WTC11 (cell line): ENCODE measurements at regions not wholly inside any gene's neighbourhood (a gene's known extent, or its start where the extent isn't known, plus 50 kb on each side); places are given as distances from the start of the nearest gene placed in this dataset.

Experiments used
- ATAC-seq: fragments of 200-7000 bp; cut with Tn5 transposase; 2 replicates; pipeline ENCODE4 v1.10.0; 2021; ENCODE audit warnings: mild to moderate bottlenecking, moderate library complexity
- CTCF ChIA-PET: fragments of 300-600 bp; sonication (Branson Sonifier 250); formaldehyde crosslinking; loops from one replicate; lab custom pipeline; 2021; ENCODE audit warnings: antibody characterized with exemption; lab: Charles Lee
- POLR2A ChIA-PET: fragments of 350-600 bp; sonication (Branson Sonifier 250); formaldehyde crosslinking; loops from one replicate; lab custom pipeline; 2021; ENCODE audit warnings: antibody characterized with exemption; lab: Charles Lee
- DNase-seq: peaks from one replicate; pipeline ENCODE4 v3.0.0; 2021; ENCODE audit warnings: low spot score
- H3K27ac Mint-ChIP-seq: 2 replicates; pipeline ENCODE4 v1.8.0; 2021; ENCODE audit warnings: mixed read lengths
- H3K27me3 Mint-ChIP-seq: 2 replicates; pipeline ENCODE4 v1.8.0; 2021; ENCODE audit warnings: low read depth, mild to moderate bottlenecking, moderate library complexity, mixed read lengths
- H3K36me3 Mint-ChIP-seq: 2 replicates; pipeline ENCODE4 v1.8.0; 2021; ENCODE audit warnings: mixed read lengths
- H3K4me1 Mint-ChIP-seq: 2 replicates; pipeline ENCODE4 v1.8.0; 2022; ENCODE audit warnings: mixed read lengths
- H3K4me3 Mint-ChIP-seq: 2 replicates; pipeline ENCODE4 v1.8.0; 2021; ENCODE audit warnings: mild to moderate bottlenecking, moderate library complexity, mixed read lengths
- H3K9me3 Mint-ChIP-seq: 2 replicates; pipeline ENCODE4 v1.8.0; 2021; ENCODE audit warnings: mixed read lengths
- AFF4 ChIP-seq: sonication (generic); formaldehyde crosslinking; IDR thresholded peaks from 2 replicates; pipeline ENCODE4 v1.8.1; 2023; ENCODE audit warnings: mild to moderate bottlenecking, missing genetic modification reagents, borderline replicate concordance
- AR ChIP-seq: fragments of 250-450 bp; sonication (Bioruptor Pico); IDR thresholded peaks from 2 replicates; pipeline ENCODE4 v1.9.0; 2021; ENCODE audit warnings: mild to moderate bottlenecking
- CDX4 ChIP-seq: fragments of 250-450 bp; sonication (Bioruptor Pico); IDR thresholded peaks from 2 replicates; pipeline ENCODE4 v1.9.0; 2021; ENCODE audit warnings: moderate library complexity, mild to moderate bottlenecking, inconsistent platforms, borderline replicate concordance
- ELF4 ChIP-seq: sonication (generic); formaldehyde crosslinking; IDR thresholded peaks from 2 replicates; pipeline ENCODE4 v1.8.1; 2022; ENCODE audit warnings: low read depth, mild to moderate bottlenecking, moderate library complexity, missing genetic modification reagents
- ERG ChIP-seq: fragments of 250-450 bp; sonication (Bioruptor Pico); IDR thresholded peaks from 2 replicates; pipeline ENCODE4 v1.8.0; 2021; ENCODE audit warnings: mild to moderate bottlenecking
- FOXJ3 ChIP-seq: sonication (generic); formaldehyde crosslinking; IDR thresholded peaks from 2 replicates; pipeline ENCODE4 v1.9.0; 2021; ENCODE audit warnings: missing genetic modification reagents, mild to moderate bottlenecking, borderline replicate concordance
- HMGXB4 ChIP-seq: sonication (generic); formaldehyde crosslinking; IDR thresholded peaks from 2 replicates; pipeline ENCODE4 v1.8.1; 2023; ENCODE audit warnings: mild to moderate bottlenecking, moderate library complexity, missing genetic modification reagents
- IRF2 ChIP-seq: sonication (generic); formaldehyde crosslinking; IDR thresholded peaks from 2 replicates; pipeline ENCODE4 v1.8.0; 2022; ENCODE audit warnings: low read depth, missing genetic modification reagents, borderline replicate concordance
- NR2C2 ChIP-seq: sonication (generic); formaldehyde crosslinking; IDR thresholded peaks from 2 replicates; pipeline ENCODE4 v1.8.0; 2022; ENCODE audit warnings: mild to moderate bottlenecking, missing genetic modification reagents
- NR3C1 ChIP-seq: sonication (generic); formaldehyde crosslinking; conservative IDR thresholded peaks from 2 replicates; pipeline ENCODE4 v1.8.1; 2023; ENCODE audit warnings: low read depth, mild to moderate bottlenecking, missing genetic modification reagents
- RELA ChIP-seq: sonication (generic); formaldehyde crosslinking; IDR thresholded peaks from 2 replicates; pipeline ENCODE4 v1.8.1; 2022; ENCODE audit warnings: missing genetic modification reagents, mild to moderate bottlenecking, borderline replicate concordance
- RORB ChIP-seq: fragments of 250-450 bp; sonication (Bioruptor Pico); IDR thresholded peaks from 2 replicates; pipeline ENCODE4 v1.9.0; 2021; ENCODE audit warnings: mild to moderate bottlenecking
- TP53 ChIP-seq: sonication (generic); formaldehyde crosslinking; IDR thresholded peaks from 2 replicates; pipeline ENCODE4 v1.8.1; 2023; ENCODE audit warnings: mild to moderate bottlenecking, missing genetic modification reagents
- ZMAT4 ChIP-seq: fragments of 250-450 bp; sonication (Bioruptor Pico); IDR thresholded peaks from 2 replicates; pipeline ENCODE4 v1.9.0; 2021; ENCODE audit warnings: mild to moderate bottlenecking
- ZNF121 ChIP-seq: sonication (generic); formaldehyde crosslinking; IDR thresholded peaks from 2 replicates; pipeline ENCODE4 v1.8.0; 2023; ENCODE audit warnings: missing genetic modification reagents
- ZNF138 ChIP-seq: sonication (generic); formaldehyde crosslinking; conservative IDR thresholded peaks from 2 replicates; pipeline ENCODE4 v1.8.1; 2022; ENCODE audit warnings: mild to moderate bottlenecking, moderate library complexity, missing genetic modification reagents
- ZNF232 ChIP-seq: sonication (generic); formaldehyde crosslinking; IDR thresholded peaks from 2 replicates; pipeline ENCODE4 v1.8.0; 2022; ENCODE audit warnings: mild to moderate bottlenecking, missing genetic modification reagents
- ZNF532 ChIP-seq: fragments of 250-450 bp; sonication (Bioruptor Pico); IDR thresholded peaks from 2 replicates; pipeline ENCODE4 v1.9.0; 2021; ENCODE audit warnings: mild to moderate bottlenecking, borderline replicate concordance
- ZNF671 ChIP-seq: fragments of 250-450 bp; sonication (Bioruptor Pico); IDR thresholded peaks from 2 replicates; pipeline ENCODE4 v1.8.0; 2021; ENCODE audit warnings: mild to moderate bottlenecking

GRCh38 chrX:39560271-39560670, 537.5 kb downstream of the BCOR start:
- no peak for TF ChIP-seq HMGXB4 (CRISPR knock-in tag)
- TF ChIP-seq ZNF232 (CRISPR knock-in tag), result no peak
- no peak for TF ChIP-seq NR2C2 (CRISPR knock-in tag)
- TF ChIP-seq ELF4 (CRISPR knock-in tag), result no peak
- no peak for TF ChIP-seq ZNF138 (CRISPR knock-in tag)
- no peak for TF ChIP-seq ZMAT4 (CRISPR knock-in tag)
- no peak for TF ChIP-seq AR (CRISPR knock-in tag)
- TF ChIP-seq ZNF671, result no peak
- no peak for TF ChIP-seq ZNF532 (CRISPR knock-in tag)
- TF ChIP-seq FOXJ3, result no peak
- TF ChIP-seq IRF2 (CRISPR knock-in tag), result no peak
- TF ChIP-seq NR3C1 (CRISPR knock-in tag), result no peak
- no peak for TF ChIP-seq ZNF121 (CRISPR knock-in tag)
- TF ChIP-seq TP53, result no peak
- TF ChIP-seq CDX4 (CRISPR knock-in tag), result no peak
- no peak for TF ChIP-seq RELA (CRISPR knock-in tag)
- no peak for TF ChIP-seq ERG (CRISPR knock-in tag)
- no peak for TF ChIP-seq AFF4
- no peak for TF ChIP-seq RORB (CRISPR knock-in tag)
- TF ChIP-seq, all 79 proteins: peak for 0
- H3K27ac Mint-ChIP-seq, result no peak overlapping the region
- no peaks in the 10 kb centered on the region for H3K27me3 Mint-ChIP-seq
- no peak for DNase-seq
- CTCF ChIA-PET, result no interaction called here
- peaks cover under 1% of the 10 kb centered on the region; the same call in 1 of the 2 replicates for H3K9me3 Mint-ChIP-seq
- no peaks in the 10 kb centered on the region for H3K36me3 Mint-ChIP-seq
- no peak for ATAC-seq
- POLR2A ChIA-PET, result no interaction called here
- H3K4me3 Mint-ChIP-seq, result no peak overlapping the region
- H3K4me1 Mint-ChIP-seq, result no peaks in the 10 kb centered on the region
